GM23248 (cell line): ENCODE measurements at regions not wholly inside any gene's neighbourhood (a gene's known extent, or its start where the extent isn't known, plus 50 kb on each side); places are given as distances from the start of the nearest gene placed in this dataset.

Source experiments
- EZH2 ChIP-seq: fragments of 200-600 bp; sonication (generic); IDR thresholded peaks from 2 replicates; pipeline ENCODE4 v1.6.1; 2018; ENCODE audit warnings: antibody characterized with exemption, mild to moderate bottlenecking; ENCODE audit not compliant: insufficient read depth, poor library complexity, severe bottlenecking
- EZH2phosphoT487 ChIP-seq: fragments of 200-600 bp; sonication (generic); IDR thresholded peaks from 2 replicates; pipeline ENCODE4 v1.6.1; 2018; ENCODE audit warnings: antibody characterized with exemption, moderate library complexity, mild to moderate bottlenecking, low read depth; ENCODE audit not compliant: insufficient read depth

GRCh38 chr5:85605381-85605780 is 1012.4 kb upstream of the COX7C start:
- TF ChIP-seq EZH2 (no peak), EZH2phosphoT487 (no peak)
